ENCODE measurements at regions not wholly inside any gene's neighbourhood (a gene's known extent, or its start where the extent isn't known, plus 50 kb on each side); places are given as distances from the start of the nearest gene placed in this dataset.

DNA sequence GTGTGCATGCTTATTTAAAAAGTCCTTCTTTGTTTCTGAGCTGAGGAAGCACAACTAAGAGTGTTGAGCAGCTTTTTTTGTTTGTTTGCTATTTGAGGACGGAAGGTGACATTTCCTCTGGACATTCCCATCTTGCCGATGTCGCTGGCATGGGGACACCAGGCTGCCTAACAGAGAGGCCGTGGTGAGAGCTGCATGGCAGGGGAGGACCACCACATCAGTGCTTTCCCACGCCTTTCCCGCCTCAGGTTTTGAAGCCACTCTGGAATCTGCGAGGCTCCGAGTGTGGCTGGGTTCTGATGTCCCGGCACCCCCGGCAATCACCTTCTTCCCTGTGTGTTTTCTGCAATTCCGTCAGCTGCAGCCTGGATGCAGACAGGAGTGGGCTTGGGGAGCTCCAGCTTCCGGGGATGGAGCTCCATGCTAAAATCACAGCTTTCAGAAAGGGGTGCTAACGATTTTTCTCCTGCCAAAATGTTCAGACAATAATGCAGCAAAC, 259.8 kb upstream of the IRX4 start:
- TF ChIP-seq RAD21 (IDR thresholded peaks at IDR 0.05; ENCODE audit: low read depth) = no peak
- TF ChIP-seq, protein P1, sequence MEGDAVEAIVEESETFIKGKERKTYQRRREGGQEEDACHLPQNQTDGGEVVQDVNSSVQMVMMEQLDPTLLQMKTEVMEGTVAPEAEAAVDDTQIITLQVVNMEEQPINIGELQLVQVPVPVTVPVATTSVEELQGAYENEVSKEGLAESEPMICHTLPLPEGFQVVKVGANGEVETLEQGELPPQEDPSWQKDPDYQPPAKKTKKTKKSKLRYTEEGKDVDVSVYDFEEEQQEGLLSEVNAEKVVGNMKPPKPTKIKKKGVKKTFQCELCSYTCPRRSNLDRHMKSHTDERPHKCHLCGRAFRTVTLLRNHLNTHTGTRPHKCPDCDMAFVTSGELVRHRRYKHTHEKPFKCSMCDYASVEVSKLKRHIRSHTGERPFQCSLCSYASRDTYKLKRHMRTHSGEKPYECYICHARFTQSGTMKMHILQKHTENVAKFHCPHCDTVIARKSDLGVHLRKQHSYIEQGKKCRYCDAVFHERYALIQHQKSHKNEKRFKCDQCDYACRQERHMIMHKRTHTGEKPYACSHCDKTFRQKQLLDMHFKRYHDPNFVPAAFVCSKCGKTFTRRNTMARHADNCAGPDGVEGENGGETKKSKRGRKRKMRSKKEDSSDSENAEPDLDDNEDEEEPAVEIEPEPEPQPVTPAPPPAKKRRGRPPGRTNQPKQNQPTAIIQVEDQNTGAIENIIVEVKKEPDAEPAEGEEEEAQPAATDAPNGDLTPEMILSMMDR (IDR thresholded peaks at IDR 0.05 in 2 of 3, conservative IDR thresholded peaks at IDR 0.05 in 1 of 3; ENCODE audit: borderline replicate concordance in 1 of 3, insufficient read depth in 1 of 3, low read depth in 2 of 3, low read length in 2 of 3) = no peak
- TF ChIP-seq POLR2AphosphoS5 (IDR thresholded peaks at IDR 0.05; ENCODE audit: low read depth, low read length) = no peak
- TF ChIP-seq, protein P2, sequence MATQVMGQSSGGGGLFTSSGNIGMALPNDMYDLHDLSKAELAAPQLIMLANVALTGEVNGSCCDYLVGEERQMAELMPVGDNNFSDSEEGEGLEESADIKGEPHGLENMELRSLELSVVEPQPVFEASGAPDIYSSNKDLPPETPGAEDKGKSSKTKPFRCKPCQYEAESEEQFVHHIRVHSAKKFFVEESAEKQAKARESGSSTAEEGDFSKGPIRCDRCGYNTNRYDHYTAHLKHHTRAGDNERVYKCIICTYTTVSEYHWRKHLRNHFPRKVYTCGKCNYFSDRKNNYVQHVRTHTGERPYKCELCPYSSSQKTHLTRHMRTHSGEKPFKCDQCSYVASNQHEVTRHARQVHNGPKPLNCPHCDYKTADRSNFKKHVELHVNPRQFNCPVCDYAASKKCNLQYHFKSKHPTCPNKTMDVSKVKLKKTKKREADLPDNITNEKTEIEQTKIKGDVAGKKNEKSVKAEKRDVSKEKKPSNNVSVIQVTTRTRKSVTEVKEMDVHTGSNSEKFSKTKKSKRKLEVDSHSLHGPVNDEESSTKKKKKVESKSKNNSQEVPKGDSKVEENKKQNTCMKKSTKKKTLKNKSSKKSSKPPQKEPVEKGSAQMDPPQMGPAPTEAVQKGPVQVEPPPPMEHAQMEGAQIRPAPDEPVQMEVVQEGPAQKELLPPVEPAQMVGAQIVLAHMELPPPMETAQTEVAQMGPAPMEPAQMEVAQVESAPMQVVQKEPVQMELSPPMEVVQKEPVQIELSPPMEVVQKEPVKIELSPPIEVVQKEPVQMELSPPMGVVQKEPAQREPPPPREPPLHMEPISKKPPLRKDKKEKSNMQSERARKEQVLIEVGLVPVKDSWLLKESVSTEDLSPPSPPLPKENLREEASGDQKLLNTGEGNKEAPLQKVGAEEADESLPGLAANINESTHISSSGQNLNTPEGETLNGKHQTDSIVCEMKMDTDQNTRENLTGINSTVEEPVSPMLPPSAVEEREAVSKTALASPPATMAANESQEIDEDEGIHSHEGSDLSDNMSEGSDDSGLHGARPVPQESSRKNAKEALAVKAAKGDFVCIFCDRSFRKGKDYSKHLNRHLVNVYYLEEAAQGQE (IDR thresholded peaks at IDR 0.05; ENCODE audit: low read depth) = no peak
- TF ChIP-seq POLR2A (IDR thresholded peaks at IDR 0.05; ENCODE audit: borderline replicate concordance, extremely low read depth, insufficient read depth, insufficient read length) = no peak
- TF ChIP-seq YY1 (IDR thresholded peaks at IDR 0.05; ENCODE audit: extremely low read depth, insufficient replicate concordance, low read depth, low read length) = no peak
- no peak for TF ChIP-seq EZH2 (IDR thresholded peaks at IDR 0.05)

Measured in HCT116 (cell line).